ENCODE measurements at regions not wholly inside any gene's neighbourhood (a gene's known extent, or its start where the extent isn't known, plus 50 kb on each side); places are given as distances from the start of the nearest gene placed in this dataset.

DNA sequence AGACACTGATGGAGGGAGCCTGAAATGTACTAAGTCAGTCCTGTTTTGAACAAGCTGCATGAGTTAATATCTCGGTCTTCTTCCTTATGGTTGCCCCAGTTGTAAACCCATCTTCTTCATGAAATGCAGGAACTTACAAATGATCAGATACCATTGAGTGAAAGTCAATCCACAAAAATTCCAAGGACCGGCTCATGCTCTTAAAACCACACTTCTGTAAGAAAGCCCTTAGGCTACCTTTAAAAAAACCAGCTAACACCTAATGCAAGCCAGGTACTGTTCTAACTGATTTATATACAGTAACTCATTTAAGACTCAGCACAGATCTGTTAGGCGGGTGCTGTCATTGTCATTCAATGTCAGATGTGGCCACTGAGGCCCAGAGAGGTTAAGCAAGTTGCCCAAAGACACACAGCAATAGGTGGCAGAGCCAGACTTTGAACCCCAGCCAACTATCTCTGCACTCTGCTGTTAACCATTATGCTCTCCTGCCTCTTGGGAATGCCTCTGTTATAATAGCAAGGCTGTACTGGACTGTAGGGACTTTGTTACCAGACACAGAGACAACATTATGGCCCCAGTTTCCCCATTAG, 93.4 kb downstream of the C16orf95 start:
- DNase-seq (ENCODE audit: low spot score) = no peak

DNA sequence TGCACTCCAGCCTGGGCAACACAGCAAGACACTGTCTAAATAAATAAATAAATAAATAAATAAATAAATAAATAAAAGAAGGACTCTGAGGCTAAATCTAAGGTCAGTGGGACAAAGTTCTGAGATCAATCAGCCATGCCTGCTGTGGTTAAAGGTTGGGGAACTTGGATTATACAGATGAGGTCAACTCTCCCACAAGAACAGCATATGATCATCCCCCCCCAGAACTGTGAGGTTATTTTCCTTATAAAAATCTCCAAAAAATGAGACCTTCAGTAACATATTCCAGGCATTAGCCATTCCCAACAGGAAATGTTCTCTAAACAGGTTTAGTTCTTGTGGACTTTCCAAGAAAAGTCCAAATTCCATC, 90.3 kb downstream of the C16orf95 start:
- no peak for DNase-seq (ENCODE audit: low spot score)

DNA sequence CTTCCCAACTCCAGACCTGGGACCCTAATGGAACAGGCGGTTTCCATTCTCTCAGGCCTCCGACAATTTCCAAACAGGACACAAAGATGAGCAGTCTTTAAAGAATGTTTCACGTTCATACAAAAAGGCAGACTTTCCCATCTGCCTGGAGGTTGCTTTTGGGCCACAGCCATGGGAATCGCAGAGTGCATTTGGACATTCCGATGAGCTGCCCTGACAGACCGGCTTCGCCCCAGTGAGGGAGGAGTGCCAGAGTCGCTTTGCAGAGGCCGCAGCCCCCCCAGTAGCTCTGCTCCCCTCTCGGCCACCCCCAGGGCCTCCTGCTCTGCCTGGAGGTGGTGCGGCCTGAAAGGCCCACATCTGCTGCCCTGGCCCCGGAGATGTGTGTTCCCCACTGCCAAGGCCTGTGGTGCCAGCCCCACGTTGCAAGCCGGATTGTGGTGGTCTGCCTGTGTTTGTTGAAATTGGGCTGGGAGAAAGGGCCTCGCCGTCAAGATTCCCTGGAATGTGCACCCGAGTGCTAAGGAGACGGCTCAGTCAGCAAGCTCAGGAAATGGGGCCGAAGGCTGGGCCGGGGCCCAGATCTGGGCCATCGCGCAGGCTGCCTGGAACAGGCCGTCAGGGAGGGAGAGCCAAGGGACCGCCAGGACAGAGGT, 89.8 kb downstream of the C16orf95 start:
- no peak for DNase-seq (ENCODE audit: low spot score)

DNA sequence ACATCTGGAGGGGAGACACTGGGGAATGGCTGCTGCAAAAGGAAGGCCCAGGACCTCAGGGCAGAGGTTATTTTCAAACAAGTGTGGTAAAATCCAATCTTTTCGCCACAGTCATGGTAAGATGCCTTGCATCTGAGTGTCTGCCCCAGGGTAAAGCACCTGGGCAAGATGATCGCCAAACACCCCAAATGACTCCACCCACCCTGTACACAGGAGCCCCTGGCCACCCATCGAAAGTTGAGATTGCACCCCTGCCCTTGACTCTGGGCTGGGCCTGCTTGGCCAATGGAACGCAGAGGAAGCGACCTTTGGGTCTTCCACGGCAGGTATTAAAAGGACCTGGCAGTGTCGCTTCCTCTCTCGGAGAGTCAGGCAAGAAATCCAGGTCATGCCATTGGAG, 88.8 kb downstream of the C16orf95 start:
- no peak for DNase-seq (ENCODE audit: low spot score)

DNA sequence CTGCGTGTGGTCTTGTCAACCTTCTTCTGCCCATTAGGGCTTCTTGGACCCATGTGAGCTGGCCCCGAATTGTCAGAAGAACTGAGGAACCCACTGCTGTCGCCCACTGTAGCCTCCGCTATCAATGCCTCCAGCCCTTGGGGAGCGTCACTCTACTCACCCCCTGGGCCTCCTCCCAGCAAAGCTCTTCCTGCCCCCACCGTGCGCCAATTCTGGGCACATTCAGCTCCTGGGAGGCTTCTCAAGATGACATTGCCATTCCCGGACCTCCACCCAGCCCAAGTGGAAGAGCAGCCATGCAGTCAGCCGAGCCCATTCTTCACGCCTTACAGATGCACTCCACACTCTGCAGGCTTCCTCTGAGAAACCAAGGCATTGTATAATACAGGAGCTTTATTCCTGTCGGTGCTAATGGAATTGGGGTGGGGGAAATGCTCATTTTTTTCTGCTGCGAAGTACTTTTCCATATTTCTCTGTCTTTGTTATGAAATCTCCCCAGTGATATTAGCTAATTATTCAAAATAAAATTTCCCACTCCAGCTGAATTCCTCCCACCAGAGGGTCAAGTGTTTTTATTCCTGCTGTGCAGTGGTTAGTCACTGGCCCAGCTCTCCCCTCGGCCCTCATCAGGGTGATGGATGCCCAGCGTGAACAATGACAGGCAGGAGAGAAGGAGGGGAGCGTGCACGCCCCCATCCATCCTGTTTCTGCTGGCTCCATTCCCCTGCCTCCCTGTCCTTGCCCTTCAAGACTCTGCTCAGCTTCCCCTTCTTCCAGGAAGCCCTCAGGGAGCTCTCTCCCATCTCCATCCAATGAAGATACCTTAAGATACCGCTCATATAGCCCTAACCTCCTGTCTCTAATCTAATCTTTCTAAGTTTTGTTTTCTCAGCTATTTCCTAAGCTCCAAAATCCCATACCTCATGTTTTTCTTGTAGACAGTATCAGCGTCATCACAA, 87.7 kb downstream of the C16orf95 start:
- DNase-seq (ENCODE audit: low spot score) = no peak

DNA sequence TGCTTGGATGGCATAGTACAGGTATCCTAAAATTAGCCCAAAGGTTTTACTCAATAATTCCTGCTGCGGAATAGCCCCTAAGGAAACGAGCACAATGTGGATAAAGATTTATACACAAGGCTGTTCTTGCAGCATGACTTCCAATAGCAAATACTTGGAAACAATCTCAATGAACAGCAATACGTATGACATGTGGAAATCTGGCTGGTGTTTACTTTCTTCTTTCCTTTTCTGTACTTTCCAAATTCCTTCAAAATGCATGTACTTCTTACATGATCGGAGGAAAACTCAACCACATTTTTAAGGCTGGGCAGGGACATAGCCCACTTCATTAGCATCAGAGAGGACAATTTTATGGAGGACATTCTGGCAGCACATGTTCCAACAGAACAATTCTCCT, 86.6 kb downstream of the C16orf95 start:
- no peak for DNase-seq (ENCODE audit: low spot score)

DNA sequence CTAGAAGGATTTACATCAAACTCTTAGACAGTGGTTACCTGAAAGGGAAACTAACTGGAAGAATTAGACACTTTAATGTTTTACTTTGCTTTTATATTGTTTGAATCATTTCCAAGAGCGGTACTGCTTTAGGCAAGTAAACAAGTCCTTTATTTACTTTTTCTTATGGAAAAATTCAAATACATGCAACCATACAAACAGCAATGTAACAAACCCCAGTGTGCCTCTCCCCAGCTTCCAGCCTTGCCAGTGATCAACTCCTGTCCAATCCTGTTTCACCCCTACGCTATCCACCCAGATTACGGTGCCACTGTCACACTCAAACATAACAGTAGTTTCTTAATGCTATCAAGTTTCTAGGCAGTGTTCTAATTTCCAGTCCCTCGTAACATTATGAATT, 85.9 kb downstream of the C16orf95 start:
- no peak for DNase-seq (ENCODE audit: low spot score)

DNA sequence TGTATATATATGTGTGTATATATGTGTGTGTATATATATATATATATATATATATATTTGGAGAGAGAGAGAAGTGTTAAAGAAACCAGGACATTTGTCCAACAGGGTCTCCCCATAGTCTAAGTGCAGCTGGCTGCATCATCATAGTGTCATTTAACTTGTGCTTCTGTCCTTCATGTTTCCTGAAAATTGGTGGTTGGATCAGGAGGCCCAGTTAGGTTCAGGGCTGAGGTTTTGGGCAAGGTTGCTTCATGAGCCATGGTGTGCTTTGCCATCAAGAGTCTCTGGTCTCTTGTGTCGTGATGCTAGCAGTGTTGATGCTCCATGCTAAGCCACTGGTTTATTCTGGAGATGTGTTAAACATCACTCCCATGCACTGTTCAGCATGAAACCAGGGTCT, 85.3 kb downstream of the C16orf95 start:
- DNase-seq (ENCODE audit: low spot score) = no peak

DNA sequence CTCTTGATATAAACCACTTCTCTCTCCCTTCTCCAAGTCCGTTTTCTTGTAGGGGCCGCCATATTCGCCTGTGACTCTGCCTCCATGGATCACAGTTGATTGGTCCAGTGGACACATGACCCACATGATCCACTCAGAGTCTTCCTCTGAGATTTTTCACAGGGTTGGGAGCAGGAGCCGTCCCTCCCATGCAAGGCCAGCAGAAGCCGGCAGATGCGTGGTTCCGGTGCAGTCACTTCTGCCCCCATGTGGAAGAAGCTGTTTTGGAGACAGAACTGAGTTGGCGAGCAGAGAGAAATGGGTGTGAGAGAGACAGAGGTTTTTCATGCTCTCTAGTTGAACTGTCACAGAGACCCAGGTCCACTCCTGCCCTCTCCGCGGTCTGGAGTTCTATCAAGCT, 83.3 kb downstream of the C16orf95 start:
- DNase-seq (ENCODE audit: low spot score) = peak; percentile 23

DNA sequence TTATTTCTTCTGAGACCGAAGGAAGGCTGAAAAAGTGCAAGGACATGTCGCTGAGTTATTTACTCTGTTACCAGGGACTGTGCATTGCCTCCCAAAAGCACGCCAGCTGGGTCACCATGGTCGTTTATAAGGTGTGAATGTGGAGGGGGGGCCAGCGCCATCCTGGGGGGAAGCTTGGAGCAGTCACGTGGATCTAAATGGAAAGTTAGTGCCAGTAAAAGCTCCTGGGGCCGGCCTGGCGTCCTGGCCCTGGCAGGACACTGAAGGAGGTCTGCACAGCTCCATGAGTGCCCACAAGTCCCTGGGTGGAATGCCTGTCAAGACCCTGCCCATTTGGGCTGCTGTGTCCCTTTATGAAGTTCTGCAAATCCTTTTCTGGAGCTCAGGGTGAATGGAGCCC, 82.6 kb downstream of the C16orf95 start:
- DNase-seq (ENCODE audit: low spot score) = no peak

DNA sequence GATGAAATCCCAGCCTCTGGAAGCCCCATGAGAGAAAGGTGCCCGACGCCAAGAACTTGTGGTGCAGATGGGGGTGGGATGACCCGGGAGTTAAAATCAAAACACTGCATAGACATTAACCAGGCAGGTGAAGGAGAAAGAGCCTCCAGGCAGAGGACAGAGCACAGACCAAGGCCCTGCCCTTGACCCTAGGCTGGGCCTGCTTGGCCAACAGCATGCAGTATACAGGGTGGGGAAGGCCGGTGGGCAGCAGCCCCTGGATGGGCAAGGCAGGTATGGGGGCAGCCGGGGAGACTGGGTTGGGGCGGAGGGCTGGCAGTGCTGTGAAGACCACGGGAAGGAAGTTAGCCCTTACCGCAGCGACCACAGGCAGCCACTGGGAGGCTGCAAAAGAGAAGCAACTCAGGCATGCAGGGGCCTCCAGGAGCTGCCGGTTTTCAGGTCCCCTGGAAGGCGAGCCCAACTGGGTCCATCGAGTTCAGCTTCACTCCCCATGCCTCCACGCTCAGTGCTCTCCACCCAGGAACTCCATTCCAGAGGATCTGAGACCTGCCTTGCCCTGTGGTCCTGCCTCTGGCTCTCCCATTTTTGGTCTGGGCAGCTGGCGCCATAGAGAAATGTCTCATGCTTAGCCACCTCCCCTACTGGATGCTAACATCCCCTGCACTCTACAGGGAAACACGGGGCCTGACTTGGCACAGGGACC, 81.2 kb downstream of the C16orf95 start:
- no peak for DNase-seq (ENCODE audit: low spot score)

DNA sequence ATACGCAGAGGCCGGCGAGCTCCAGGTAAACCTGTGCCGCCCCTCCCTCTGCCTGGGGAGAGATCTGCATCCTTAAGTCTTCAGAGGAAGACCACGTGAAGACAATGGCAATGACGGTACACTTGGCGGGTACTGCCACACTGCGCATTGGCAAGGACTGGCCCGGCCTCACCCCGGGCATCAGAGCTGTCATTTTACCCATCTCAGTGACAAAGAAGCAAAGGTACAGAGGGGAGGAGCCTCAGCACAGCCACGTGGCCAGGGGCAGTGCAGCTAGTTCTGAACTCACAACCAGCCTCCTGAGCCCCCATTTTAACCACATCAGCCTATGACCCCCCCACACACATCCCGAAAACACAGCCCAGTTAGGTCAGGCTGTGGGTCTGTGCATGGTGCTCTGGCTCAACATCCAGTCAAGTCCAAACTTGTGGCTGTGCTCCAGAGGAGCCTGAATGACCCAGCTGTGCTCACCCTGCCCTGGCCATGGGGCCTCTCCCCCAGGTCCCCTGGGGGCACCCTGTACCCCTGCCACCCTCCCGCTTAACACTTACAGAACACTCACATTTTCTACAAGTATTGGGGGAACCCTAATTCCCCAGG, 80.6 kb downstream of the C16orf95 start:
- no peak for DNase-seq (ENCODE audit: low spot score)

DNA sequence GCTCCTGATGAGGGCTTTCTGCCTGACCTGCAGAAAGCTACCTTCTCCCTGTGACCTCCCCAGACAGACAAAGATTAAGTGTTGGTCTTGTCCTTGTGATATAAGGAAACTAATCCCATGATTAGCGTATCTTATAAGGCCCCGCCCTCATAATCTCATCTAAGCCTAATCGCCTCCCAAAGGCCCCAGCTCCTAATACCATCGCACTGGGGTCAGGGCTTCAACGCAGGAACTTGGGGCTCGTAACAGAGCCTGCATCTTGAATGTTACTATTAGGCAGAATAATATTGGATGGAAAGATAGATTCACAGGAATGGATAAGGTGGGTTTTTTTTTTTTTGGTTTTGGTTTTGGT, 78.9 kb downstream of the C16orf95 start:
- DNase-seq (ENCODE audit: low spot score) = no peak

DNA sequence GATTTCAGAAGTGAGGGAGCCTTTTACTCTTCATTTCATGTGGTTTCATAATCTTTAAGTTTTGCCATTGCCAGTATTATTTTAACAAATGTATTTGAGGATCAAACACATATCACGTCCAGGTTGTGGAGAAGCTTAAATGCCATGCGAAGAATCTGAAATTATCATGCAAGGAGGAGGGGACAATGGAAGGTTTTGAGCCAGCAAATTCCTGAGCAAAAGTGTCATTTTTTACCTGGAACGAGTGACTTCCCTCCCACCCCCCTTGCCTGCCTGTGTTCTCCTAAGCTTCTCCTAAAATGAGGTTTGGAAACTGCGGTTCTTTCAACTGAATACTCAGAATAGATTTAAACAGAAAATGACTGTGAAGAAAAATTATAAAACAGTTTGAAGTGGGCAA, 77.6 kb downstream of the C16orf95 start:
- DNase-seq (ENCODE audit: low spot score) = no peak

DNA sequence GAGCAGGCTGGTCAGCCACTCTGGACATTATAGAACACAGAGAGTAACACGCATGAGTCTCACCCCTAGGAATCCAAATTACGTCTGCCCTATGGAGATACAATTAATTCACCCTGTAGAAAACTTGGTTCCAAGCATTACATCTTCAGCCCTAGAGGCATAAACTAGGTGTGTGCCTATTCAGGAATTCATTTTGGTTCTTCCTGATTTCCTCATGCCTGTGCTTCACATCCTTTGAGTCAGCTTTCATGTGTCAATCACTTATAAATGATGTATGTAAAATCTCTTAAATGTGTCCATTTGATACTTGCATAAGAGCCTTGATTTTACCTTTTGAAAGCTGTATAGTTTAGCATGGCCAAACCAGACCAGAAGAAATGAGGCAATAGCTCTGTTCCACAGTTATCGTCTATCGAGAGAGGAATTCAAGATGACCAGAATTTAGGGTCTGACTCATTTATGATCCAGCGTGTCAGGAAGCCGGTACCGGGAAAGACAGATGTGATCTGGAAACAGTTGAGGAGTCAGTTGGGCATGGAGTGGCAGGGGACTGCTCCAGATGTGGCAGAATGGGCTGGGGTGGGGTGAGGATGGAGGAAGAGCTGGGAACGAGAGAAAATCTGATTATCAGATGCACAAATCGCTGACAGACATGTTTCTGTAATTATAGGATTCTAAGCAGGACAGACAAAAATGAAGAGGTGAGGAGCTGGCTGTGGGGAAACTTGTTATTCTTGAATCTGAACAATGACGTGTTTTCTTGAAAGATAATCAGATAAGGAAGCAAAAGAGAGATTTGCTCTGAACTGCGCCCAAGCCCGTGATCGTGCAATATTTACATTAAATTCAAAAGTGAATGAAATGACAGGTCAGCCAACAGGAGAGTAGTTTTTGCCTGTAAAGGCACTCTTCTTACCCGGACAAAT, 76.7 kb downstream of the C16orf95 start:
- DNase-seq (ENCODE audit: low spot score) = no peak

DNA sequence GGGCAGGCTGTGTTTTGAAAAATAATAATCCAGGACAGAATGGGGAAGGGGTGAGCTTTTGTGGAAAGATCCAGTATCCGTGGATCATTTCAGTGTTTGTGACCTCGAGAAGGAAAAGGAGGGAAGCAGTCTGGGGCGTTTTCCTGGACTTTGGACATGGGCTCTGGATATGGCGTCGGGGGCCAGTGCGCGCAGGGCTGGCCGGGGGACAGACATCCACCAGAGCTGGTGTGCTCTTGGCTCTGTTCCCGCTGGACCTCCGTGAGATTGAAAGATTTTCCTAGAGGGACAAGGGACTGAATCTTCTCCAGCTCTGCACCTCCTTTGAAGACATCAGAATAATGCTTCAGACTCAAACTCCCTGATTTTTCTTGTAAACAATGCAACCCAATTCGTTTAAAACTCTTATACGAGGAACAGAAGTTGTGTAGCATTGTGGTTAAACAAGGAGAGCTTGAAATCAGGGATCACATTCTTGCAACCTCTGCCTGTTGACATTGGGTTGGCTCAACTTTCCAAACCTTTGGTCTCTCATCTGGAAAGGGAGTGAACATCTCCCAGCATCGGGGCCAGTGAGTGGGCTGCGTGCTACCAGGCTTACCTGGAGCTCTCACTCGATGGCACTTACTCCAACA, 75.9 kb downstream of the C16orf95 start:
- no peak for DNase-seq (ENCODE audit: low spot score)

DNA sequence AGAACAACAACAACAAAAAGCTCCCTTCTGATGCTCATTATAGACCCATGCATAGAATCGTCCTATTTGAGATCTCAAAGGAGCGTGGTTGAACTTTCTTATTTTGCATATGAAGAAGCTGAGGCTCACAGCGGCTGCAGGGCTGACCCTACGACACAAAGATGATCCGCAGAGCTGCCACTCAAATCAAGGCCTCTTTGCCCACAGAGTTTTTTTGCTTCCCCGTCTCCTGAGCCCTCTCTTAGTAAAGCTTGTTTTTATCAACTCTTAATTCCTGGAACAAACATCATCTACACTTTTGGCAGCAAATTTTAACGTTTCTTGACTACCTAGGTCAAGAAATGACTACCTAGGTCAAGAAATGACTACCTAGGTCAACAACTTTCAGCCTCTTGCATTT, 73.7 kb downstream of the C16orf95 start:
- no peak for DNase-seq (ENCODE audit: low spot score)

DNA sequence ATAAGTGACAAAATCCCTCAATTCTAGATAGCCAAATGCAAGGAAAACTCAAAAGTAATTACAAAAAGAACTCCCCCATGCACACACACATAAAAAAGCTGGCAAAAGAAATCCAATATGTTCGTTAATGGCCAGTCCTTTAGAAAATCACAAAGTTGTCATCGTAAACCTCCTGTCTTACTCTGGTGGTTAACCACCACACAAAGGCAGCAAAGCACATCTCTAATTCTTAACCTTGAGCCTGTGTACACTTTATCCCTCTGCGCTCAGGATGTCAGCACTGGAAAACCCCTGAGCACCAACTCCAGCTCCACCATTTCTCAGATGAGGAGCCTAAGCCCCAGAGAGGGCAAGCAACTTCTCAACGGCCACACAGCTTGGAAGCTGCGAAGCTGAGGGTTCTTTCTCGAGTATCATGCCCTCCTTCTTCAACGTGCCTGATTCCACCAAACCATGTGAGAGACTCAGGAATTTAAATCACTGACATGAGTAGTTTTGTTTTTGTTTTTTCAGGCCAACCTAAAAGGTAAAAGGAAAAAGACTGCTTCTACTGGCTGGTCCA, 72.5 kb downstream of the C16orf95 start:
- DNase-seq (ENCODE audit: low spot score) = no peak

DNA sequence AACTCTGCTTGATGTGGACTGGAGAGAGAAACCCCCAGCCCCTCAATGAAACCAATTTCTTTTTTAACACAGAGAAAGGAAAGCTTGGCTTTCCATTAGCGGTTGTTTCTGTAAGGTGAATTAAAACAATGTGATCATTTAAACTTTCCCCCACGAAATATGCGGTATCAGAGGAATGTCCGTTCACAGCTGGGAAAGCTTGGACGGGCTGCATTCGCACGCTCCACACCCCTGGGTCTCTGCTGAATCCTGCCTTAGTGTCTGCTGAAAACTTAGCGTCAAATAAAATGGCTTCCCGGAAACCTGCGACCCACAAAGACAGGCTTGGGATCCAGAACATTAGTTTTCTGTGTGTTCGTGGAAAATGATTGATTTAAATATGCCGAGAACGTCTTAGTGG, 71.7 kb downstream of the C16orf95 start:
- no peak for DNase-seq (ENCODE audit: low spot score)

Data from H4 (cell line).